GM18502 (cell line): ENCODE measurements at regions not wholly inside any gene's neighbourhood (a gene's known extent, or its start where the extent isn't known, plus 50 kb on each side); places are given as distances from the start of the nearest gene placed in this dataset.
"Not testable (repeated sequence)": the region's sequence is repeated elsewhere in the genome, so short reads cannot be mapped to it uniquely, and the experiment has no call there.

ENCODE experiments used
- ATAC-seq: cut with Tn5 transposase; IDR thresholded peaks from one replicate; pipeline ENCODE4 v1.9.1; 2021; ENCODE audit warnings: mild to moderate bottlenecking; ENCODE audit not compliant: unreplicated experiment, poor library complexity

GRCh38 chr5:87029951-87030350 lies 237.7 kb upstream of the RASA1 start:
- ATAC-seq = no peak

DNA sequence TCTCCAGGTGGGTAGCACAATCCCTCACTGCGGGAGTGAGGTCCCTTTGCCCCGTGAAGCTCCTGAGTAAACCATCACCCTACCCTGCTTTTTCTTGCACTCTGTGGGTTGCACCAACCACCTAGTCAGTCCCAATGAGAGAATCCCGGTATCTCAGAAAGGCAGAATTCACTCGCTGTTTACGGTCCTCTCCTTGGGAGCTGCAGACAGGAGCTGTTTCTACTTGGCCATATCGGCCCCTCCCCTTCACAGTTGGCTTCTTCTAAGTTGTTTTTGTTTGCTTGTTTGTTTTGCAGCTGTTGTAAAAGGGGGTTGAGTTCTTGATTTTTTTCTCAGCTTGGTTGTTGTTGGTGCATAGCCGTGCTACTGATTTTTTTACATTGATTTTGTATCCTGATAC lies 237.0 kb upstream of the RASA1 start:
- no peak for ATAC-seq

DNA sequence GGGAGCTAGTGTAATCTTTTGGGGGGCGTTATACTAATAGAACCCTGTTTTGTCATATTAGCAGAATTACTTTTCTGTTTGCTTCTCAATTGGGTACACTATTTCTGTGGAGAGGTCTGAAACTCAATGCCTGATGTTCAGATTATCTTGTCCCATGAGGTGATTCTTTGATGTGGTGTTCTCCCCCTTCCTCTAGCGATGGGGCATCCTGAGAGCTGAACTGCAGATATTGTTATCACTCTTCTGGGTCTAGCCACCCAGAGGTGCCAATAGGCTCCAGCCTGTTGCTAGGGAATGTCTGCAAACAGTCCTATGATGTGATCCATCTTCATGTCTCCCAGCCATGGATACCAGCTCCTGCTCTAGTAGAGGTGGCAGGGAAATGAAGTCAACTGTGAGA lies 233.1 kb upstream of the RASA1 start:
- ATAC-seq = no peak

DNA sequence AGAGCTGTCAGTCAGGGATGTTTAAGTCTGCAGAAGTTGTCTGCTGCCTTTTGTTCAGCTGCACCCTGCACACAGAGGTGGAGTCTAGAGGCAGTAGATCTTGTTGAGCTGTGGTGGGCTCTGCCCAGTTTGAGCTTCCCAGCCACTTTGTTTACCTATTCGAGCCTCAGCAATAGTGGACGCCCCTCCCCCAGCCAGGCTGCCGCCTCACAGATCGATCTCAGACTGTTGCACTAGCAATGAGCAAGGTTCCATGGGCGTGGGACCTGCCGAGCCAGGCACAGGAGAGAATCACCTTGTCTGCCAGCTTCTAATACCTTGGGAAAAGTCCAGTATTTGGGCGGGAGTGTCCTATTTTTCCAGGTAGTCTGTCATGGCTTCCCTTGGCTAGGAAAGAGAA lies 225.1 kb upstream of the RASA1 start:
- ATAC-seq = no peak

DNA sequence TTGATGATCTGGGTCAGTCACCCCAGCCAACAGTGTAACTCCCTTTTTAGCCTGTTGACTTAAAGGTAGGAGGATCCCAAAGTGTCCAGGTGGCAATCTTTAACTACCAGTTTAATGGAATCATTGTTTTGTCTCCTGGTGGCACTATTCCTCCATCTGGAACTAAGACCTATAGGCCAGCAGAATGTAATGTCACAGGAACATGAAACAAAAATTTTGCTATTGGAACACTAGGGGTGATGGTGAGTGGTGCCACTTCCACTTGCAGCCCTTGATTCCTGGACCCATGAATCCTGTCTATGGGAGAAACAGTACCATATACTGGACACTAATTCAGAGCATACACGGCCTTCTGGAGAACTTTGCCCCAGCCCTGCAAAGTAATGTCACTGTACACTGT lies 219.5 kb upstream of the RASA1 start:
- ATAC-seq = no peak

DNA sequence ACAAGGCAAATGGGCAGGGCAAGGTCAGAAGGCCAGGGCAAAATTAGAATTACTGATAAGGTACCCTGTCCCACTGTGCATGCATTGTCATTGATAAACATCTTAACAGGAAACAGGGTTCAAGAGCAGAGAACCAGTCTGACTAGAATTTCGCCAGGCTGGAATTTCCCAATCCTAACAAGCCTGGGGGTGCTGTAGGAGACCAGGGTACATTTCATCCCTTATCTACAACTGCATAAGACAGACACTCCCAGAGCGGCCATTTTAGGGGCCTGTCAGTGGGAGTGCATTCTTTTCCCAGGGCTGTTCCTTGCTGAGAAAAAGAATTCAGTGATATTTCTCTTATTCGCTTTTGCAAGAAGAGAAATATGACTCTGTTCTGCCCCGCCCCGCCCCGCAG lies 218.7 kb upstream of the RASA1 start:
- not testable (repeated sequence) for ATAC-seq

DNA sequence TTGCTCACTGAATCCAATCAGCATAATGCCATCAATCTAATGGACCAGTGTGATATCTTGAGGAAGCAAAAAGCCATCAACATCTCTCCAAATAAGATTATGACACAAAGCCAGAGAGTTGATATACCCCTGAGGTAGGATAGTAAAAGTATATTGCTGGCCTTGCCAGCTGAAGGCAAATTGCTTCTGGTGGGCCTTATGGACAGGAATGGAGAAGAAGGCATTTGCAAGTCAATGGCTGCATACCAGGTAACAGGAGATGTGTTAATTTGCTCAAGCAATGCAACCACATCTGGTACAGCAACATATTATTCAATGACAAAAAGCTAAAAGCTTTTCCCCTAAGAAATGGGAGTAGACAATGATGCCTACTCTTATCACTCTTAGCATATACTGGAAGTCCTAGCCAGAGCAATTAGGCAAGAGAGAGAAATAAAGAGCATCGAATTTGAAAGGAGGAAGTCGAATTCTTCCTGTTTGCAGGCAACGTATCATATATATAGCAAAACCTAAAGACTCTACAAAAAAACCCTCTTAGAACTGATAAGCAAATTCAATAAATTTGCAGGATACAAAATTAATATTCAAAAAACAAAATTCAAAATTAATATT lies 216.1 kb upstream of the RASA1 start:
- ATAC-seq = no peak

DNA sequence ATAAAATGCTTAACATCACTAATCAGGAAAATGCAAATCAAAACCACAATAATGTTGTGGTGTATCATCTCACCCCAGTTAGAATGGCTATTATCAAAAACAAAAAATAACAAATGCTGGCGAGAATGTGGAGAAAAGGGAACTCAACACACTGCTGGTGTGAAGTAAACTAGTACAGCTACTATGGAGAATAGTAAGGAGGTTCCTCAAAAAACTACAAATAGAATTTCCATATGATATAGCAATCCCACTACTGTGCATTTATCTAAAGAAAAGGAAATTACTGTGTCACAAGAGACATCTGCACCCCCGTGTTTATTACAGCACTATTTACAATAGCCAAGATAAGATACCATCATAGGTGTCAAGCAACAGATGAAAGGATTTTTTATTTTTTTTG lies 214.5 kb upstream of the RASA1 start:
- ATAC-seq = no peak

- no peak for ATAC-seq
Measured at GRCh38 chr5:87054821-87055220, 212.9 kb upstream of the RASA1 start.

DNA sequence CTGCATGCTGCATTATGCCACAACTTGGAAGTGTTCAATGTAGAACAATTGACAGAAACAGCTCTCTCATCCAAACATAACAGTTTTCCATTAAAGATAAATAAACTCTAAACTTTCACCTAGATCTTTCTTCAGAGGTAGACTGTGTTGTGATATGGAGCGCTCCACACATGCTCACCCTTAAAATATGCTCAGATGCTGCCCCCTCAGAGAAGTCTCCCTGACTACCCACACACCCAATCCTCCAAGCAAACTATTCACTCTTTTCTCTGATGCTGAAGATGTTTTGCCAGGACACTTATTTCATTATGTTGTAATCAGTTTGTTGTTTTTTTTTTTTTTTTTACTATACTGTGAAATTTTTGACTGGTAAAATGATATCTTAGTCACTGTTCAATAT lies 206.6 kb upstream of the RASA1 start:
- no peak for ATAC-seq

- no peak for ATAC-seq
Measured at GRCh38 chr5:87069311-87069710, 198.4 kb upstream of the RASA1 start.

DNA sequence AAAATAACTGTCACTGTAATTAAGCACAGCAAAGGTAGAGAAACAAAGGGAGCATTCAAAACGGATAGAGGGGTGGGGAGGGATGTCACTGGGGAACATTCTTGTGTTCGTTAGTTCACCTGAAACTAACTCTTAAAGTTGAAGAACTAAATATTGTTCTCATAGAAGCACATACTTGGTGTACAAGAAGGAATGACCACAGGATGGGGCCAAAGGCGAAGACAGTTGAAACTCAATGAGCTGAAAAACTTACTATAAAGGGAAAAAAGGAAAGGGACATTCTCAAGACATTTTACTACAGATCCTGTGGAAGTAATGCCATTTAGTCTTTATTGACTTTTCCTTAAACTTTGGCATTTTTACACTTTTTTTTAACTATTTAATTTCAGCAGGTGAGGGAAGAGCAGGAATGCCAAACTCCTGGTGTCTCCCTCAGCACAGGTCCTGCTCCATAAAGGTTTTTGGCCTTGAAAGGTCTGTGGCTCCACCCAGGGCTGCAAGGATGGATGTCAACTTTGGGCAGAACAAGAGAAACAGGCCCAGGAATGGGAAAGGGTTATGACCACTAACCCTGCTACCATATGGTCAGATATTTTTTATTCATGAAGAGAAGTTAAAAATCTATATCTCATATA lies 197.6 kb upstream of the RASA1 start:
- ATAC-seq = peak; percentile 64

GRCh38 chr5:87074072-87074471 lies 193.6 kb upstream of the RASA1 start:
- no peak for ATAC-seq

GRCh38 chr5:87074934-87075541 lies 192.6 kb upstream of the RASA1 start:
- ATAC-seq = peak; percentile 96

- no peak for ATAC-seq
Measured at GRCh38 chr5:87076411-87076810, 191.3 kb upstream of the RASA1 start.

- no peak for ATAC-seq
Measured at GRCh38 chr5:87076931-87077330, 190.8 kb upstream of the RASA1 start.

- no peak for ATAC-seq
Measured at GRCh38 chr5:87079219-87079618, 188.5 kb upstream of the RASA1 start.

DNA sequence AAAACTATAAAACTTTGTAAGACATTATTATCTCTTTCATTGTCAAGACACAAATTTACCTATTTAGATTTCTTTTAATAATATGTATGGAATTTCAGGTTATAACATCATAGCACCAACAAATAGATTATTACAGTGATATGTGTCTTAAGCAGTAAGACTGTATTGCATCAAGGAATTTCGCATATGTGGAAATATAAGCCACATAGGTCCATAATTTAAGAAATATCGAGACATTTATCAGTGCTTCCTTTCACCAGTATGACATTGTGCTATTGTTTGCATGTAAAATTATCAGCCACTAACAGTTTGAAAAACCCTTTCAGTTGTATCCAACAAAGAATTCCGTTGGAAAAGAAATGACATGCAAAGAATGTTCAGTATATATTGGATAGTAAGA lies 186.7 kb upstream of the RASA1 start:
- ATAC-seq = peak; percentile 15

GRCh38 chr5:87081511-87082372 lies 185.9 kb upstream of the RASA1 start:
- ATAC-seq = peak; percentile 95

DNA sequence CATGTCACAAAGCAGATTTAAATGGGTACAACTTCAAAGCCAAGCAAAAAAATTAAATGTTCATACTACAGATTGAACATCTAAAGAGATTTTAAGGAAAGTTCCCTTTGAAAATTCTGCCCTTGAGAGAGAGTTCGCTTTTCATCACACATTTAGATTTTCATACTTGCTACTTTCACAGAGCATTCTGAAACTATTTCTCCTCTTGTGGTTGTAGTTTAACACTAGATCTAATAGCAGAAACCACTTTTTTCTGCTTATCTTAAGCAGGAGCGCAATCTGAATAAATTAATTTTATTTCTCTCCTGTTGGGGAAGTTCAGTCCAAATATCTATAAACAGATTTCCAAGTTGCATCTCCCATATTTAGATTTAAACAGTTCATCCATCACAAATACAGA lies 173.3 kb upstream of the RASA1 start:
- ATAC-seq = no peak

GRCh38 chr5:87094833-87095232 lies 172.8 kb upstream of the RASA1 start:
- ATAC-seq = no peak
